Left ventricle myocardium inferior (tissue), 1 donor: ENCODE measurements at regions not wholly inside any gene's neighbourhood (a gene's known extent, or its start where the extent isn't known, plus 50 kb on each side); places are given as distances from the start of the nearest gene placed in this dataset.
"Not testable (repeated sequence)": the region's sequence is repeated elsewhere in the genome, so short reads cannot be mapped to it uniquely, and the experiment has no call there.

ENCODE experiments used
- DNase-seq: peaks from one replicate; pipeline ENCODE4 v3.0.0-alpha.2; 2020
- H3K27ac ChIP-seq: fragments of 200-600 bp; replicated peaks from 2 replicates; pipeline ENCODE4 v1.8.0; 2021
- H3K27me3 ChIP-seq: fragments of 200-600 bp; 2 replicates; pipeline ENCODE4 v1.8.0; 2021; ENCODE audit warnings: low read depth
- H3K36me3 ChIP-seq: fragments of 200-600 bp; 2 replicates; pipeline ENCODE4 v1.8.0; 2021
- H3K4me1 ChIP-seq: fragments of 200-600 bp; 2 replicates; pipeline ENCODE4 v1.8.0; 2021
- H3K4me3 ChIP-seq: fragments of 200-600 bp; 2 replicates; pipeline ENCODE4 v1.8.0; 2021; ENCODE audit warnings: mild to moderate bottlenecking, moderate library complexity
- H3K9me3 ChIP-seq: fragments of 200-600 bp; replicated peaks from 2 replicates; pipeline ENCODE4 v1.8.0; 2021
- intact Hi-C: fragments of 100-400 bp; cut with micrococcal nuclease; formaldehyde crosslinking; loops from one replicate; pipeline ENCODE4 v1.11.0; 2022
- TF ChIP-seq, protein P1 (sequence below): fragments of 200-600 bp; IDR thresholded peaks from 2 replicates; pipeline ENCODE4 v1.8.0; 2021; ENCODE audit warnings: antibody characterized with exemption, mild to moderate bottlenecking, borderline replicate concordance
- donor health status: DM: no; HTN: yes; CAD: no; lungs with severe emphysema.

DNA sequence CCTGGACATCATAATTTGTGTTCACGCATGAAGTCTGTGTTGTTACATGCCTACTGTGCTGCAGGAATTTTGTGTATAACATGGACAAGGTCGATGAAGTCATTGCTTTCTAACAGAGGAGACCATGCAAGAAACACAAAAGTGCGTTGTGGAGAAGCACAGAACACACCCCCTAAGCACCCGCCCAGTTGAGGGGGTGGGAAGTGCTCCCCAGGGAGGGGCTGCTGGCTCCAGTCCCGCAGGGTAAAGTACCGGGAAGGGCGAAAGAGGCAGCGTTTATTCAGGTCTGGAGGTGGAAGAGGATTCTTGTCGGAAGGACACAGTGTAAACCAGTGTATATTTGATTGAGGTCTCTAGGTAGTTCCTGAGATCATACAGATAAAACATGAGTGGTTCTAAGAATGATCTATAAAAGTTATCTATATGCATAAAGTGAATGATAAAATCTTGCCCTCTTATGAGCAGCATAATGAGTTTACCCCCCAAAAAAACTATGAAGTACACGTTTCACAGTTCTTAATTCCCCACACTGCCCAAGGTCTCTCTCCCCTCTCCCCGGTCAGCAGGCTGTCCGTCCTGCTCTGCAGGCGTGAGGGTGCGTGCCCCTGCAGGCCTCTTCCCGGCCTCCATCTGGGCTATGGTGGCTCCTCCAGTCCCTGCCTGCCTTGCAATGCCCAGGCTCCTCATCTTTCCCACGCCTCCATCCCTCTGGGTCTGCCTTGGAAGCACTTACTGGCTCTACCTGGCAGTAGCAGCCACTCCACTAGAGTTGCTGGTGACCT is 159.7 kb downstream of the THBS2 start:
- intact Hi-C loops, result no loop called here
- H3K4me3 ChIP-seq, result no peak overlapping the region
- H3K27ac ChIP-seq, result no peak overlapping the region
- no peak for DNase-seq
- peaks cover 23% of the 10 kb centered on the region for H3K9me3 ChIP-seq
- H3K4me1 ChIP-seq, result no peaks in the 10 kb centered on the region
- no peaks in the 10 kb centered on the region for H3K36me3 ChIP-seq
- TF ChIP-seq, protein P1, sequence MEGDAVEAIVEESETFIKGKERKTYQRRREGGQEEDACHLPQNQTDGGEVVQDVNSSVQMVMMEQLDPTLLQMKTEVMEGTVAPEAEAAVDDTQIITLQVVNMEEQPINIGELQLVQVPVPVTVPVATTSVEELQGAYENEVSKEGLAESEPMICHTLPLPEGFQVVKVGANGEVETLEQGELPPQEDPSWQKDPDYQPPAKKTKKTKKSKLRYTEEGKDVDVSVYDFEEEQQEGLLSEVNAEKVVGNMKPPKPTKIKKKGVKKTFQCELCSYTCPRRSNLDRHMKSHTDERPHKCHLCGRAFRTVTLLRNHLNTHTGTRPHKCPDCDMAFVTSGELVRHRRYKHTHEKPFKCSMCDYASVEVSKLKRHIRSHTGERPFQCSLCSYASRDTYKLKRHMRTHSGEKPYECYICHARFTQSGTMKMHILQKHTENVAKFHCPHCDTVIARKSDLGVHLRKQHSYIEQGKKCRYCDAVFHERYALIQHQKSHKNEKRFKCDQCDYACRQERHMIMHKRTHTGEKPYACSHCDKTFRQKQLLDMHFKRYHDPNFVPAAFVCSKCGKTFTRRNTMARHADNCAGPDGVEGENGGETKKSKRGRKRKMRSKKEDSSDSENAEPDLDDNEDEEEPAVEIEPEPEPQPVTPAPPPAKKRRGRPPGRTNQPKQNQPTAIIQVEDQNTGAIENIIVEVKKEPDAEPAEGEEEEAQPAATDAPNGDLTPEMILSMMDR, result no peak
- peaks cover 39% of the 10 kb centered on the region for H3K27me3 ChIP-seq

DNA sequence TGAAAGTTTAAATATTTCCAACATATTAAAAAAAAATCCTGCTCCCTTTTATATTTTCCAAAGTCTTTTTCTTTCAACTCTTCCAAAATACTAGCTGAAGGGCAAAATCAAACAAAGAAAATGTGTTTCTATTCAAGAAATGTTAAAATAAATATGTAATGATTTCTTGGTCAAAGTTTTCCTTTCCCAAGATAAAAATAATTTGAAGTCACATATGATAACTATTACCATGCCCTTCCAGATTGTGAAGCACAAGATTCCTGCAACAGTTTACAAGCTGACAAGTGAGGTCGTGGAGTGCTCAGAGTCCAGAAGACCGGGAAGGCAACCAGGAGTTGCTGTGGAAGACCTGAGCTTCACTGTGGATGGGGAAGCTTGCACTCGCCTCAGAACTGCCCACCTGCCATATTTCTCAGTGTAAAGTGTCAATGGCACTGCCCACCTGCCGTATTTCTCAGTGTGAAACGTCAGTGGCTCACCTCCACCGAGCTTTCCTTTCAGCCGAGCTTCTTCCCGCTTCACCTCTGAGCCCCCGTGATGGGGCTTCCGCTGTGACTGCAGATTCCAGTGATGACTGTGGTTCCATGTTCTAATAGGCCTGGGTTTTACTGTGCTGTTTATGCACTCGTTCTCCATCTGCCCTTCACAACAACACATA is 160.5 kb downstream of the THBS2 start:
- intact Hi-C loops, result no loop called here
- no peak for DNase-seq
- Histone ChIP-seq H3K27me3 (peaks cover 31% of the 10 kb centered on the region), H3K36me3 (no peaks in the 10 kb centered on the region), H3K4me1 (no peaks in the 10 kb centered on the region), H3K4me3 (no peak overlapping the region), H3K27ac (no peak overlapping the region), H3K9me3 (peaks cover 23% of the 10 kb centered on the region)
- TF ChIP-seq, protein P1, result no peak

DNA sequence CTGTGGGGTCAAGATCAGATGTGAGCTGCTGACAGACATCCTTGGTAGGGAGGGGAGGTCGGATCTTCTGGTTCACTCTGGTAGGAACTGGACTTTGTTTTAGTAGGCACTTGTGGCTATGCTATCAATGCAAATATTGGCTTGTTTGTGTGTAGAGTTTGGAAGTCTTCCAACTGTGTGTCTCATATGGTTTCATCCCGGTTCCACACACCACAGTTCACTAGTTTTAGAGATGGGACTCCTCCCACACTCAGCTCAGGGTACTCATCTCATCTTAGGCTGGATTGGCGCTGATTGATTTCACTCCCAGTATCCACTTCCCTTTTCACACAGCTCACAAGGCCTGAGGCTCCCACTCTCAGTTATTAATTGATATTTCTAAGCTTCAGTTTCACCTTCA is 161.3 kb downstream of the THBS2 start:
- Histone ChIP-seq H3K36me3 (no peaks in the 10 kb centered on the region), H3K27me3 (peaks cover 23% of the 10 kb centered on the region), H3K4me3 (no peak overlapping the region), H3K9me3 (peaks cover 23% of the 10 kb centered on the region), H3K27ac (no peak overlapping the region), H3K4me1 (no peaks in the 10 kb centered on the region)
- intact Hi-C loops, result no loop called here
- no peak for DNase-seq
- TF ChIP-seq, protein P1, result no peak

DNA sequence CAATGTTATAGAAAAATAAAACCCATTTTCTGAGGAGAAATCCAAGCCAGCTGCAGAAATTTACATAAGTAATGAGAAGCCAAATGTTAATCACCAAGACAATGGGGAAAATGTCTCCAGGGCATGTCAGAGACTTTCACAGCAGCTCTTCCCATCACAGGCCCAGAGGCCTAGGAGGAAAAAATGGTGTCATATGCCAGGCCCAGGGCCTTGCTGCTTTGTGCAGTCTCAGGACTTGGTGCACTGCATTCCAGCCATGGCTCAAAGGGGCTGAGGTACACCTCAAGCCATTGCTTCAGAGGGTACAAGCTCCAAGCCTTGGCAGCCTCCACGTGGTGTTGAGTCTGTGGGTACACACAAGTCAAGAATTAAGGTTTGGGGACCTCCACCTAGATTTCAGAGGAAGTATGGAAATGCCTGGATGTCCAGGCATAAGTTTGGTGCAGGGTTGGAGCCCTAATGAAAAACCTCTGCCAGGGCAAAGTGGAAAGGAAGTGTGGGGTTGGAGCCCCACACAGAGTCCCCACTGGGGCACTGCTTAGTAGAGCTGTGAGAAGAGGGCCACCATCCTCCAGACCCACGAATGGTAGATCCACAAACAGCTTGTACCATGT is 163.0 kb downstream of the THBS2 start:
- Histone ChIP-seq H3K9me3 (peaks cover 23% of the 10 kb centered on the region), H3K27me3 (peaks cover 16% of the 10 kb centered on the region)
- H3K4me3 ChIP-seq, H3K27ac ChIP-seq, H3K36me3 ChIP-seq, DNase-seq, H3K4me1 ChIP-seq, intact Hi-C loops: not testable (repeated sequence)

DNA sequence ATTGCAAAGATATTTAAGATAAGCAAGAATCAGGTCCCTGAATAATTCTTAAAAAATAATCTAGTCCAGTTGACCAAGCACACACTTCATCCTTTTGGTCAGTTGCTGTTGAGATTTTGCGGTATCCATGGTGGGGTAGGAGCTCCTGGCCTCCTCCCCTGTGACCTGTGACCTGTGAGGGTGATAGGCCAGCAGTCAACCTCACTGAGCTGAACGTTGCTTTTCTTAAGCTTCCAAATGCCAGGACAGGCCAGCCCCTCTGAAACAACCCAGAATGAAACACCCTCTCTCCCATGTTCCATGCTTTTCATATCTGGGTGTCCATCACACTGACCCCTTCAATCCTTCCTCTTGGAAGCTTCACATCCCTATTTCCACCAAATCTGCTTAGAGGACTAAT is 164.9 kb downstream of the THBS2 start:
- Histone ChIP-seq H3K36me3 (no peaks in the 10 kb centered on the region), H3K27ac (no peak overlapping the region), H3K4me3 (no peak overlapping the region), H3K27me3 (peaks cover under 1% of the 10 kb centered on the region), H3K4me1 (no peaks in the 10 kb centered on the region), H3K9me3 (peaks cover 23% of the 10 kb centered on the region)
- intact Hi-C loops, result no loop called here
- no peak for DNase-seq
- TF ChIP-seq, protein P1, result no peak
